ENCODE measurements at regions not wholly inside any gene's neighbourhood (a gene's known extent, or its start where the extent isn't known, plus 50 kb on each side); places are given as distances from the start of the nearest gene placed in this dataset.

GRCh38 chr3:20912406-20912805 lies 726.4 kb upstream of the SGO1 start:
- no peak overlapping the region for H3K4me3 Mint-ChIP-seq
- no peaks in the 10 kb centered on the region for H3K27me3 Mint-ChIP-seq (ENCODE audit: low read depth)
- no peak for TF ChIP-seq CTCF (IDR thresholded peaks at IDR 0.05; ENCODE audit: unreplicated experiment in 3 of 3)
- no peak overlapping the region for H3K27ac Mint-ChIP-seq
- H3K4me1 Mint-ChIP-seq, result peaks cover 22% of the 10 kb centered on the region
- H3K9me3 Mint-ChIP-seq, result no peaks in the 10 kb centered on the region
- H3K36me3 Mint-ChIP-seq (ENCODE audit: low read depth), result no peaks in the 10 kb centered on the region

- Mint-ChIP-seq H3K4me1 (peaks cover 7% of the 10 kb centered on the region), H3K27ac (no peak overlapping the region), H3K9me3 (no peaks in the 10 kb centered on the region)
Observed at GRCh38 chr3:20909511-20909910, 723.5 kb upstream of the SGO1 start.

GRCh38 chr3:20905210-20905805 lies 719.3 kb upstream of the SGO1 start:
- H3K4me3 Mint-ChIP-seq, result no peak overlapping the region
- H3K27me3 Mint-ChIP-seq (ENCODE audit: low read depth), result no peaks in the 10 kb centered on the region
- no peaks in the 10 kb centered on the region for H3K4me1 Mint-ChIP-seq

More at GRCh38 chr3:20909511-20909910, 723.5 kb upstream of the SGO1 start:
- TF ChIP-seq CTCF (IDR thresholded peaks at IDR 0.05; ENCODE audit: unreplicated experiment in 3 of 3), result no peak
- Mint-ChIP-seq H3K36me3 (ENCODE audit: low read depth) (no peaks in the 10 kb centered on the region), H3K27me3 (ENCODE audit: low read depth) (no peaks in the 10 kb centered on the region), H3K4me3 (no peak overlapping the region)

GRCh38 chr3:20904671-20905070 lies 718.7 kb upstream of the SGO1 start:
- Mint-ChIP-seq H3K27me3 (ENCODE audit: low read depth) (no peaks in the 10 kb centered on the region), H3K27ac (no peak overlapping the region), H3K4me1 (no peaks in the 10 kb centered on the region), H3K36me3 (ENCODE audit: low read depth) (no peaks in the 10 kb centered on the region), H3K9me3 (peaks cover 6% of the 10 kb centered on the region), H3K4me3 (no peak overlapping the region)
- TF ChIP-seq CTCF (IDR thresholded peaks at IDR 0.05; ENCODE audit: unreplicated experiment in 3 of 3), result no peak

More at GRCh38 chr3:20905210-20905805, 719.3 kb upstream of the SGO1 start:
- H3K9me3 Mint-ChIP-seq, result no peaks in the 10 kb centered on the region
- no peak for TF ChIP-seq CTCF (IDR thresholded peaks at IDR 0.05; ENCODE audit: unreplicated experiment in 3 of 3)
- H3K27ac Mint-ChIP-seq, result no peak overlapping the region
- H3K36me3 Mint-ChIP-seq (ENCODE audit: low read depth), result no peaks in the 10 kb centered on the region

GRCh38 chr3:20898962-20899361 lies 713.0 kb upstream of the SGO1 start:
- Mint-ChIP-seq H3K27ac (no peak overlapping the region), H3K4me3 (no peak overlapping the region), H3K9me3 (peaks cover 8% of the 10 kb centered on the region), H3K36me3 (ENCODE audit: low read depth) (no peaks in the 10 kb centered on the region), H3K4me1 (no peaks in the 10 kb centered on the region), H3K27me3 (ENCODE audit: low read depth) (no peaks in the 10 kb centered on the region)
- TF ChIP-seq CTCF (IDR thresholded peaks at IDR 0.05; ENCODE audit: unreplicated experiment in 3 of 3), result no peak

- Mint-ChIP-seq H3K4me3 (no peak overlapping the region), H3K4me1 (peaks cover 13% of the 10 kb centered on the region), H3K27ac (no peak overlapping the region), H3K9me3 (no peaks in the 10 kb centered on the region), H3K27me3 (ENCODE audit: low read depth) (no peaks in the 10 kb centered on the region), H3K36me3 (ENCODE audit: low read depth) (no peaks in the 10 kb centered on the region)
- TF ChIP-seq CTCF (IDR thresholded peaks at IDR 0.05; ENCODE audit: unreplicated experiment in 3 of 3), result no peak
Observed at GRCh38 chr3:20890111-20890519, 704.1 kb upstream of the SGO1 start.

All from nephron (organoid).